Tibial artery (tissue), 4 donors: ENCODE measurements at regions not wholly inside any gene's neighbourhood (a gene's known extent, or its start where the extent isn't known, plus 50 kb on each side); places are given as distances from the start of the nearest gene placed in this dataset.

ENCODE experiments used
- DNase-seq, 2 donors: peaks; one replicate each; pipeline ENCODE4 v3.0.0-alpha.2; 2019
- H3K27ac ChIP-seq, 2 donors: fragments of 200-600 bp; sonication (generic) in 1 of 2; 1 replicate in 1 of 2; 2 replicates in 1 of 2; pipeline ENCODE4 v1.5.1; 2018 to 2019; ENCODE audit warnings: mild to moderate bottlenecking in 1 of 2
- H3K27me3 ChIP-seq, 2 donors: fragments of 200-600 bp; sonication (generic) in 1 of 2; one replicate each; pipeline versions ENCODE4 v1.5.1 to v1.6.0; 2016 to 2019
- H3K36me3 ChIP-seq, 3 donors: fragments of 200-600 bp; sonication (generic) in 2 of 3; one replicate each; pipeline ENCODE4 v1.5.1; 2016 to 2019; ENCODE audit warnings: mild to moderate bottlenecking in 2 of 3
- H3K4me1 ChIP-seq, 4 donors: fragments of 200-600 bp; sonication (generic) in 2 of 4; 1 replicate in 3 of 4; 2 replicates in 1 of 4; pipeline ENCODE4 v1.5.1; 2016 to 2019
- H3K4me3 ChIP-seq, 2 donors: fragments of 200-600 bp; sonication (generic) in 1 of 2; 1 replicate in 1 of 2; 2 replicates in 1 of 2; pipeline ENCODE4 v1.5.1; 2018 to 2019; ENCODE audit warnings: mild to moderate bottlenecking in 2 of 2
- H3K9me3 ChIP-seq, 3 donors: fragments of 200-600 bp; sonication (generic) in 1 of 3; one replicate each; pipeline ENCODE4 v1.5.1; 2016 to 2019
- intact Hi-C: fragments of 100-400 bp; cut with DNase I; formaldehyde crosslinking; loops from one replicate; pipeline ENCODE4 v1.15.0; 2023; ENCODE audit warnings: low total_unique reads
- TF ChIP-seq, protein P1 (sequence below), 2 experiments: fragments of 200-600 bp in 1 of 2; fragments of 450-650 bp in 1 of 2; IDR thresholded peaks; one replicate each; pipeline ENCODE4 v1.5.1; 2017 to 2019; ENCODE audit warnings: antibody characterized with exemption in 2 of 2, mild to moderate bottlenecking in 1 of 2, moderate library complexity in 1 of 2

DNA sequence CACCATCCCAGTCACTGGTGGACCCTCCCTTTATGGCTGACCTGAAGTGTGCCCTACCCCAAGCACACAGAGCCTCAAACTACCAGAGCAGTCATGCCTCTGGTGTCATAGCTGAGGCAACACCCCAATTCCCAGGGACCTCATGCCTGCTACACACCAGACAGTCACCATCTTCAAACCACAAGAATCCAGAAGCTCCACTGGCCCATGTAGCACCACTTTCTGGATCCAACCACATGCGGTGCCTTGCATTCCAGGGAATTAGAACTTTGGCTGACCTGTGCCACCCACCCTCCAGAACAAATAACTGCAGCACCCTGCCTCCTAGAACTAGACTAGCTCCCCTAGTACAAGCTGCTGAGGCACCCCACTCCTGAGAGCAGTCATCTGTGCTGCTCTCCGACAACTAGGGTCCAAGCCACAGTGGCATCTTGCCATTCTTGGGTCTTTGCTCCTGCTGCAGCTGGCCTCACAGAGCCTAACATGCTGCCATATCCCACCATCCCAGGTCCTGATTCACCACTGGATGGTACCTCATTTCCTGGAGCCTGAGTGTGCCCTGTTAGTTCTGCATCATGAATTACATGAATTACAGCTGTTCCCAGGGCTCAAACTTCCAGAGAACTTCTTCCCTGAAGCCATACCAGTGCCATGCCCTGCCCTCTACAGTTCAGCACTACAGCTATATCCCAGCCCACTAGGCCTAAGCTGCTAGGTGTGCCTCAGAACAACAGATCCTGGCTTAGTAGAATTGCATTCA, 243.8 kb upstream of the CHST9 start:
- TF ChIP-seq, protein P1, sequence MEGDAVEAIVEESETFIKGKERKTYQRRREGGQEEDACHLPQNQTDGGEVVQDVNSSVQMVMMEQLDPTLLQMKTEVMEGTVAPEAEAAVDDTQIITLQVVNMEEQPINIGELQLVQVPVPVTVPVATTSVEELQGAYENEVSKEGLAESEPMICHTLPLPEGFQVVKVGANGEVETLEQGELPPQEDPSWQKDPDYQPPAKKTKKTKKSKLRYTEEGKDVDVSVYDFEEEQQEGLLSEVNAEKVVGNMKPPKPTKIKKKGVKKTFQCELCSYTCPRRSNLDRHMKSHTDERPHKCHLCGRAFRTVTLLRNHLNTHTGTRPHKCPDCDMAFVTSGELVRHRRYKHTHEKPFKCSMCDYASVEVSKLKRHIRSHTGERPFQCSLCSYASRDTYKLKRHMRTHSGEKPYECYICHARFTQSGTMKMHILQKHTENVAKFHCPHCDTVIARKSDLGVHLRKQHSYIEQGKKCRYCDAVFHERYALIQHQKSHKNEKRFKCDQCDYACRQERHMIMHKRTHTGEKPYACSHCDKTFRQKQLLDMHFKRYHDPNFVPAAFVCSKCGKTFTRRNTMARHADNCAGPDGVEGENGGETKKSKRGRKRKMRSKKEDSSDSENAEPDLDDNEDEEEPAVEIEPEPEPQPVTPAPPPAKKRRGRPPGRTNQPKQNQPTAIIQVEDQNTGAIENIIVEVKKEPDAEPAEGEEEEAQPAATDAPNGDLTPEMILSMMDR (IDR thresholded peaks at IDR 0.05): no peak
- Histone ChIP-seq H3K4me1 (no peaks in the 10 kb centered on the region), H3K27ac (no peak overlapping the region), H3K9me3 (peaks cover 0 to 3% (median 0%) of the 10 kb centered on the region in 3 donors), H3K4me3 (no peak overlapping the region), H3K27me3 (no peaks in the 10 kb centered on the region), H3K36me3 (no peaks in the 10 kb centered on the region)
- no peak for DNase-seq
- intact Hi-C loops: no loop called here

DNA sequence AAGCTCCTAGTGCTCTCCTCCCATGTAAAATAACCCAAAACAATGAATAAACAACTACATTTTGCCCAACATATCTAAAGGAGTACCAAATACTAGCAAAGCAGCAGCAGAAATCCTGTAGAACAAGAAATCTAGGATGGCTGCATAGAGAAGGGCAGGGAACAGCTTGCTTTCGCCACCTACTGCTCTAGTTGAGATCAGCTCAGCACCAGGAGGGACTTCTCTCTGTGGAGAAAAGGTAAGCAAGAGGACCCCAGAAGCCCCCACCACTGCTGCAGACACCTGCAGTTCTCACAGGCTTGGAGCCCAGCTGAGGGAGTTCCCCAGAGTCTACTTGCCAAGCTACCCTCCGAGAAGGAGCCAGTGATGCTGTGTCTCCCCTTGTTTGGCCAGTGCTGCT, 243.0 kb upstream of the CHST9 start:
- Histone ChIP-seq H3K27ac (no peak overlapping the region), H3K9me3 (peaks cover 0 to 3% (median 0%) of the 10 kb centered on the region in 3 donors), H3K27me3 (no peaks in the 10 kb centered on the region), H3K4me1 (no peaks in the 10 kb centered on the region), H3K36me3 (no peaks in the 10 kb centered on the region), H3K4me3 (no peak overlapping the region)
- TF ChIP-seq, protein P1 (IDR thresholded peaks at IDR 0.05): no peak
- no peak for DNase-seq
- intact Hi-C loops: no loop called here

DNA sequence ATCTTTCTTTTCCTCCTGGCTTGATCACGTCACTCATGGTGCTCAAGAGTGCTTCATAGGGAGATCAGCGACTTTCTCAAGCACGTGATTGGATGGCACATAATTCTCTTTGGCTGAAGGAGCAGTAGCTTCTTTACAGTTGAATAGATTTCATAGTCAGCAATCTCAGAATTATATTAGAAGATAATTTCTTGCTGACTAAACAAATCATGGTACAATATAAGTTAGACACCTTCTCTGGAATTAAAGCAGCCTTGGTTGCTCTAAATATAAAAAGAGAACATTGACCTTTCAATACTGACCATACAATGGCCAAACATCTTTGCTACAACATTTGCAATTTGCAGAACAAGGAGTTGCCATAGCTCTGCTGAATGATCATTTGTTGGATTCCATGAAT, 238.5 kb upstream of the CHST9 start:
- no peak overlapping the region for H3K27ac ChIP-seq
- no peaks in the 10 kb centered on the region for H3K4me1 ChIP-seq
- intact Hi-C loops: no loop called here
- no peaks in the 10 kb centered on the region for H3K9me3 ChIP-seq
- H3K36me3 ChIP-seq: no peaks in the 10 kb centered on the region
- DNase-seq: no peak
- no peak overlapping the region for H3K4me3 ChIP-seq
- TF ChIP-seq, protein P1 (IDR thresholded peaks at IDR 0.05): no peak
- no peaks in the 10 kb centered on the region for H3K27me3 ChIP-seq

DNA sequence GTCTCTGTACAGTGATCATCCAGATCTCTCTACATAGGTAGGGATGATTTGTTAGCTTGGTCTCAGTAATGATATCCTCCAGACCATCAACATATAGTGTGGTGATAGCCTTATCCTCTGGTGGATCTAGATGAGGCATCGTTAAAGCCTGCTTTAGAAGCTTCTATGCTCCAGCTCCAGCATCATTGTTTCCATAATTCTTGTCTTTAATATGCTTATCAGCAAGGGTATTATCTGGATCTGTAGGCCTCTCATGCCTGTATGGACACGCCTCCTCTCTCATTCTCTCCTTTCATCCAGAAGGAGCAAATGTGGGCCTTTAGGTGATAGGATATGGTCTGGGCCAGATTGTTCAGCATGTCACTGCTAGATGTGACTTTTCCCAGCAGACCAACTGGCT, 234.5 kb upstream of the CHST9 start:
- Histone ChIP-seq H3K9me3 (no peaks in the 10 kb centered on the region), H3K27ac (no peak overlapping the region), H3K4me1 (no peaks in the 10 kb centered on the region), H3K36me3 (no peaks in the 10 kb centered on the region), H3K4me3 (no peak overlapping the region), H3K27me3 (no peaks in the 10 kb centered on the region)
- DNase-seq: no peak
- intact Hi-C loops: no loop called here
- TF ChIP-seq, protein P1 (IDR thresholded peaks at IDR 0.05): no peak

DNA sequence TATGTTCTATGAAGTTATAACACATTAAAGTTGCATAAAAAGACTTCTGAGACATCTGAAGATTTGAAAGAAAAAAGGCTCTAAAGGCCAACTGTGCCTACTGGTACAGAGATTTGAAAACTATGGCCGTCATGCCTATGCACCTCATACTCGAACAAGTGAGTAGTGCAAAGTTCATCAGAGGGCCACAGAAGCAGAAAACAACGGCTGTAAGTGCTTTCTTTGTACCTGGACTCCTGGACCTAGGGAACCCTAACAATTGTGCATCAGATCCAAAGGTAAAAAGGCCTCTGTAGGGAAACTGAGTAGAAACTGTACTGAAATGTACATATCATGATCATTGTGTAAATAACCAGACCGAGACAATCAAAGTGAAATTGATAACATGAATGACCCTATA, 230.4 kb upstream of the CHST9 start:
- no peak overlapping the region for H3K4me3 ChIP-seq
- no peaks in the 10 kb centered on the region for H3K4me1 ChIP-seq
- H3K36me3 ChIP-seq: no peaks in the 10 kb centered on the region
- TF ChIP-seq, protein P1 (IDR thresholded peaks at IDR 0.05): no peak
- no peak for DNase-seq
- no peaks in the 10 kb centered on the region for H3K9me3 ChIP-seq
- H3K27me3 ChIP-seq: no peaks in the 10 kb centered on the region
- H3K27ac ChIP-seq: no peak overlapping the region
- intact Hi-C loops: no loop called here
